Urothelium cell line (cell line): ENCODE measurements at regions not wholly inside any gene's neighbourhood (a gene's known extent, or its start where the extent isn't known, plus 50 kb on each side); places are given as distances from the start of the nearest gene placed in this dataset.
"Not testable (repeated sequence)": the region's sequence is repeated elsewhere in the genome, so short reads cannot be mapped to it uniquely, and the experiment has no call there.

Source experiments
- DNase-seq: peaks from one replicate; pipeline ENCODE4 v3.0.0; 2011; ENCODE audit warnings: low spot score, mixed read lengths
- FAIRE-seq: peaks from 2 replicates; lab custom pipeline; 2011; peaks lifted over from hg19 to GRCh38; lab: Jason Lieb, UNC

- no peak for FAIRE-seq
These were observed 88.5 kb upstream of the COPS8 start for GRCh38 chr2:236997069-236997715.

DNA sequence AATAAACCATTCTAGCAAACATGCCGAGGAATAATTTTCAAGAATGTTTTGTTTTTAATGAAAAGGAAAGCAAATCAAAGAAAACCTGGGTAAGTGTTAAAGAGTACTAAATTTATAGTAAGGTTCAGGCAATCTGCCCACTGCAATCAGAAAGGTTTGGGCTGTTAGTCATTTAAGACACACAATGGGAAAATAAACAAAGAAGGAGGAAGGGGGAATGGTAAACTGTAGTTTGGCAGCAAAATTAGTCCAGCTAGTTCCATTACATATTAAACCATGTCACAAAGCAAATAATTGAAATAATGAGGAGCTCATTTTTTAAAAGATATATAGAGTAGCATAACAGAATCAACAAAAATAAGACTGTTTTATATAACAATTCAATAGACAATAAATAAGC is 87.5 kb upstream of the COPS8 start:
- FAIRE-seq, result no peak
- no peak for DNase-seq

More at GRCh38 chr2:236997069-236997715, 88.5 kb upstream of the COPS8 start:
- DNase-seq, result no peak

DNA sequence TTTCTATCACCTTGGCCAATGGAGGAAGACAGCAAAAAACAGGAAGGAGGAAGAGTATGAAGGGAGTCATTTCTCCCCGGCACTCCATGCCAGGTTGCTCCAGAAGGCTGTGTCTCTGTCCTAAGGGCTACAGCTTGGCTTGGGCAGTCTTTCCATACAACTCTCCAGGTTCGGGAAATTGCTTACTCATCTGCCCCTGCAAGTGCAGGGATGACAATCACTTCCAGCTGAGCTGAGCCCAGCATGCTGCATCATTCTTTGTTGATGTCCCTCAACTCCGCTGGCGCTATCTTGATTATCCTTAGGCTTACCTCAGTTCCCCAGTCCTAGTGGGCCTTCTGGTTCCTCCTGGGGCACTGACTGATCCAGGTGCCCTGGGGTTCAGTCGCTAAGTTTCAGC is 86.9 kb upstream of the COPS8 start:
- DNase-seq (no peak), FAIRE-seq (no peak)

DNA sequence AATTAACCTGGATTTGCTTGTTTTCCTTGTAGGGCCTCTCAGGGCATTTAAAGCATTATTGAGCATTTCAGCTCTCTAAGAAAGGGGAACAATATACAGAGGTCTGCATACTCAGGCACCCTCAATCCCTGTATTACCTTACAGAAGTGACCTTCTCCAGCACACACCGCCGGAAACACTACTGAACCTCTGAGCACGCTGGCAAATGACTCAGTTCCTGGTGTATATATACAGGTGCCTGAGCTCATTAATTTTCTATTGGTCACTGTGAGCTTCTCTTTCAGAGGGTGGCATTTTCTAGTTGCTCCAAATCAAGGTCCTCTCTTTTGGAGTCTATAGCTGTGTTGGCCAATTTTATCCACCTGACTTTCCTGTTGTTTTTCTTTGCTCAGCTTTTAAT is 85.2 kb upstream of the COPS8 start:
- FAIRE-seq, result no peak
- DNase-seq, result no peak

DNA sequence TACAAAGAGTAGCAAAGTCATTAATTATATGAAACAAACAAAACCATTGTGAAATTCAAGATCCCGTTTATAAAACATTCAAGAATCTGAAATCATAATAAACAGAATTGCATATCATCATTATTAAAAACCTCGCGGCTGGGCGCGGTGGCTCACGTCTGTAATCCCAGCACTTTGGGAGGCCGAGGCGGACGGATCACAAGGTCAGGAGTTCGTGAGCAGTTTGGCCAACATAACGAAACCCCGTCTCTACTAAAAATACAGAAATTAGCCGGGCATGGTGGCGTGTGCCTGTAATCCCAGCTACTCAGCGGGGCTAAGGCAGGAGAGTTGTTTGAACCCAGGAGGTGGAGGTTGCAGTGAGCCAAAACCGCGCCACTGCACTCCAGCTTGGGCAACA is 80.3 kb upstream of the COPS8 start:
- not testable (repeated sequence) for DNase-seq, FAIRE-seq

GRCh38 chr2:237011206-237011795 is 74.4 kb upstream of the COPS8 start:
- no peak for FAIRE-seq

GRCh38 chr2:237012004-237012403 is 73.7 kb upstream of the COPS8 start:
- FAIRE-seq, result no peak
- no peak for DNase-seq

More at GRCh38 chr2:237011206-237011795, 74.4 kb upstream of the COPS8 start:
- no peak for DNase-seq

DNA sequence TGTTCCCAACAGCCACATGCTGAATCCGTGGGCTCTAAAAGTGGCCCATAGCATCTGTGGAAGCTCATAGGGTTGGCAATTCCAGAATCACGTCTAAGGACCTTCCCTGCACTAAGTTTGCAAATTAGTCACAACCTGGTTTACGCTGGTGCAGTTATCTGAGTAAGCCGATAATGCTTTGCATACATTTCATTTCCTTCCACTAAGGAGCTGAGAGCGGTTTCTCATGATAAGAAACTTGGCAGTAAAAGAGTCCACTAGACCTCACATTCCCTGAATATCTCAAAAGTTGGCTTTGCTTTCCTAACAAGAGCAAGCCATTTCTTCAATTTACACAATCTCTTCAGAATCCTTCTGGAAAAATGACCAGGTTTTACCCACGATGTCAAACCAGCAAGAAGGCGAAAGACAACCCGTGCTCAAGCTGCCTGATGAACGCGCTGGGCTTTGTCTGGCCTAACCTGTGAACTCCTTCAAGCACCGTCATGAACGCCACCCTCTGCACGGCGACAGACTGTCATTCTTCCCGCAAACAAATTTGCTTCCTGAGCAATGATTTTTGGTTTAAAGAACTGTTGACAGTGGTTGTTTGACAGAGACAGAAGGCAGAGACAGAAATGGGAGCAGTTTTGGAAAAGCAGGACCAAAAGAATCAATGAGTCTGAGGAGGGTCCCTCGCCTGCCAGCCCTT is 73.0 kb upstream of the COPS8 start:
- no peak for FAIRE-seq
- no peak for DNase-seq

GRCh38 chr2:237016121-237016915 is 69.4 kb upstream of the COPS8 start:
- DNase-seq (no peak), FAIRE-seq (no peak)

- no peak for DNase-seq
- FAIRE-seq, result no peak
These were observed 65.6 kb upstream of the COPS8 start for GRCh38 chr2:237020090-237020489.

DNA sequence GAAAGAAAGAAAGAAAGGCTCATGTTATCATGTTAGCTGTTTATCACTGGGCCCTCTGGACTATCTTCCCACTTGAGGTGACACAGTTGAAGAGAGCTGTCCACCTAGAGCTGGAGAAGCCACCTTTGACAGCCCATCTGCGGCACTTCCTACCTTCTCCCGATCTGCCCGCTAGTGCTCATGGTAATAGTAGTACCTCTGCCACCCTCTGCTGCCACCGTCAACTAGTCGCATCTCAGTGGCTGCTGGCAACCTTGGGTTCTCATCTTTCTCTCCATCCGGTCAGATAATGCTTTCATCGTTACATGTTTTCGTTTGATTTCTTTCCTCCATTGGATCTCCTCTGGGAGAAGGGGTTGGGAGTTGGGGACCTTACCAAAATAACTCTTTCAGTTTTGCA is 63.2 kb upstream of the COPS8 start:
- DNase-seq (no peak), FAIRE-seq (no peak)

DNA sequence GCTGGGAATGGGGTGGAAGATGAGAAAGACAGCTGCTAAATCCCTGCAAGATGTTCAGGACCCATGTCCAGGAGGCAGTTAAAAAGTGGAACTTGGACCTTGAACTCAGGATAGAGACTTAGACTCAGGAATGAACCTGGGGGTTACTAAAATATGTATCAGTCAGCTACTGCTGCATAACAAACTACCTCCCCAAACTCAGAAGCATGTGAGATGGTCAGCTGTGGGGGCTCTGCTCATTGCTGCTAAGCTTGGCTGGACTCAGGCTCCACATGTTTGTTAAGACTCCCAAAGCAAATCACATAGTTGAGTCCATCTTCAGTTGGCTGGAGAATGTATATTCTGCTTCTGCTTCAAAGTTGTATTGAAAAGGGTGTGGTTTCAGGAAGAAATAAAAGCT is 61.4 kb upstream of the COPS8 start:
- FAIRE-seq (no peak), DNase-seq (no peak)

- DNase-seq (peak; percentile 26), FAIRE-seq (no peak)
These were observed 60.4 kb upstream of the COPS8 start for GRCh38 chr2:237025090-237025865.

DNA sequence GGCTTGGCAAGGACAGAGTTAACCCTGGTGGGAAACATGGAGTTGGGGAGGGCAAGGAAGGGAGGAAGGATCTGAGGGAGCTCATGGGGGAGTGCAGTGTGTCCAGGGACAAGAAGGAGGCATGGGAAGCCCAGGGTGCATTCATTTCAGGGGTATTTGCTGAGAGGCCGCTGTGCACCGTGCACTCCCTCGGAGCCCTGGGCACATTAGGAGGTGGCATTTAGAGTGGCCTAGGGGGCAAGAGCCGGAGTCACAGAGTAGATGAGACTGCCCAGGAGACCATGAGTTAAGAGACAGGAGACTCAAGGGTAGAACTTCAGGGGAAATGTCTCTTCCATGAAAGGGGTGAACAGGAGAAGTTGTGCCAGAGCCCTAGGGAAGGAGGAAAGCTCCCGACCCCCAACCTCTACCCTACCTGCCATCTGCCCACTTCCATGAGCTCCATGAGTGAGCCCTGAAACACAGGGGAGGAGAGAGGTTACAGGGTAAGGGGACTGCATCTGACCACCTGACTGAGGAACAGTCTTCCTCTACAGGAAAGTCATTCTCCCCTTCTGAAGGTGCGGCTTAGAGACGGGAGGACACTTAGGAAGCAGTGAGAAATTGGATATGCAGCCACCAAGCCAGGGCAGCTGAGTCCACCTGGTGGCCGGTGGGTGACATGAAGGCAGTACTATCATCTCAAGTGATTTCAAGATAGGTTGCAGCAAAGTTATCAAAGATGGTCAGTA is 58.5 kb upstream of the COPS8 start:
- FAIRE-seq (peak; percentile 67), DNase-seq (peak; percentile 77)

DNA sequence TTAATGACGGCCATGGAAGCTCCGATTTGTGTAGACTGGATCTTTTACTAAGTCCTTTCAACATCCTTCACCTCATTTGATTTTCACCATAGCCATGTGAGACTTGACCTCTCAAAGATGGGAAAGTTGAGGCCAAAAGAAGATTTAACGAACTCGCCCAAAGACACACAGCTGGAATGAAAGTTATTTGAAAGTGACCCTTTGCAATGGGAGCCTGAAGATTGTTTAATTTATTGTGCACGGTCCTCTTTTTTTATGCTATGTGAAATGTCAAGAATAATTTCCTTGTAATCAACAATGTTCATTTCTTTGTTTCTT is 58.0 kb upstream of the COPS8 start:
- DNase-seq, result no peak
- FAIRE-seq, result no peak

DNA sequence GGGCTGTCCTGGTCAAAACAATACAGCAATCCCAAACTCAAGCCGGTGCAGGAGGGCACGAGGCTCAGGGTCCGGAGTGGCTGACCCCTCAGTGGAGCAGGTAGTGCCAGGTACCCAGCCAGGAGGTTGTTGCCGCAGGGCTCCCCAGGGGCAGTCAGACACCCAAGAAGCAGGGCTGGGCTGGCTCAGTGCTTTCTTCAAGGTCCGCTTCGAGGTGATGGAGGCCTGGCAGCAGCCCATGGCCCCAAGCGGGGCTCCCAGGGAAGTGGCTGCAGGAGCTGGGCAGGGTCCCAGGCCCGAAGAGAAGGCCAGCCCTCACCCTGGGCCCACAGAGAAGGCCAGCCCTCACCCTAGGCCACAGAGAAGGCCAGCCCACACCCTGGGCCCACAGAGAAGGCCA is 55.3 kb upstream of the COPS8 start:
- DNase-seq (no peak), FAIRE-seq (no peak)

DNA sequence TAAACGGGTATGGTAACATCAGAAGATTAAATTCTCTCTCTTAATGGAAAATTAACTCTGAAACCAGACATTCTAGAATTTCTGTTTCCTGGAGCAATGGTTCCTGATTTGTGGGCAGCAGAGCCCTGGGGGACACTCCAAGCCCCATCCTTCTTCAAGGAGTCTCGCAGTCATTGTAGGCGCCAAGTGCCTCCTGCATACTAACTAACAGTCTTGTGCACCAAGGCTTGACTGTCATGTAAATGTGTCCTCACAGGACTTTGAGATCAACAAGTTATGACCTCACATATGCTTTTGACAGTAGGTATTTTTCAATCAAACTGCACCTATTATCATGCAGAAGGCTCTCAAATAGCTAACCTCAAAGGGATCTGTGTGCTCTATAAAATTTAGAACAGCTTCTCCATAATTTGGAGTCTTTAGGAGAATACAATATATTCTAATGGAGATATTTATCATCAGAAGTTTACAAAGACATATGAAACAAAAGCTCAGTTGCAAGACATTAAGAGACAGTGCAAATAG is 52.1 kb upstream of the COPS8 start:
- FAIRE-seq, result no peak

GRCh38 chr2:237035781-237036475 is 49.8 kb upstream of the COPS8 start:
- no peak for DNase-seq

More for the DNA sequence above, 52.1 kb upstream of the COPS8 start:
- DNase-seq, result no peak

More at GRCh38 chr2:237035781-237036475, 49.8 kb upstream of the COPS8 start:
- FAIRE-seq, result no peak
